ENCODE measurements at regions not wholly inside any gene's neighbourhood (a gene's known extent, or its start where the extent isn't known, plus 50 kb on each side); places are given as distances from the start of the nearest gene placed in this dataset.

GRCh38 chr4:18445110-18445509 lies 423.6 kb upstream of the LCORL start:
- intact Hi-C loops (cut with micrococcal nuclease; ENCODE audit: unreplicated experiment), result no loop called here
- DNase-seq (ENCODE audit: low read depth, low spot score) (no peak), ATAC-seq (no peak)
- in situ Hi-C loops (cut with HindIII; ENCODE audit: low pct_unique_long_range_greater_than_20kb, low sequenced_read_pairs), result no loop called here
- no peak for TF ChIP-seq TCF7L2 (IDR thresholded peaks at IDR 0.05; ENCODE audit: low read depth, low read length)
- TF ChIP-seq POLR2AphosphoS5 (IDR thresholded peaks at IDR 0.05; ENCODE audit: low read depth, low read length), result no peak
- no peak for TF ChIP-seq CTCF (IDR thresholded peaks at IDR 0.05)
- TF ChIP-seq SIN3A (IDR thresholded peaks at IDR 0.05; ENCODE audit: borderline replicate concordance, insufficient read depth, low read depth, low read length), result no peak
- TF ChIP-seq REST (IDR thresholded peaks at IDR 0.05; ENCODE audit: insufficient read depth in 1 of 2, low read depth in 2 of 2, low read length in 1 of 2), result no peak
- Histone ChIP-seq H3K9me3 (ENCODE audit: control insufficient read depth, insufficient read depth, low read depth, low read length) (no peaks in the 10 kb centered on the region), H3K36me3 (ENCODE audit: control insufficient read depth, insufficient read depth, low read length) (no peaks in the 10 kb centered on the region), H3K27ac (ENCODE audit: low read length) (no peak overlapping the region), H3K4me1 (ENCODE audit: control insufficient read depth, insufficient read depth, low read length) (no peaks in the 10 kb centered on the region), H3K27me3 (ENCODE audit: control insufficient read depth, insufficient read depth, low read length) (no peaks in the 10 kb centered on the region), H3K4me3 (ENCODE audit: low read depth in 2 of 2, low read length in 2 of 2) (no peak overlapping the region)
- ChIA-PET POLR2A (no interaction called here), CTCF (no interaction called here)
- BruUV-seq (replicated peaks), result no TSS peak

GRCh38 chr4:18444206-18444605 lies 422.7 kb upstream of the LCORL start:
- Histone ChIP-seq H3K9me3 (ENCODE audit: control insufficient read depth, insufficient read depth, low read depth, low read length) (no peaks in the 10 kb centered on the region), H3K36me3 (ENCODE audit: control insufficient read depth, insufficient read depth, low read length) (no peaks in the 10 kb centered on the region), H3K4me3 (ENCODE audit: low read depth in 2 of 2, low read length in 2 of 2) (no peak overlapping the region), H3K27ac (ENCODE audit: low read length) (no peak overlapping the region), H3K4me1 (ENCODE audit: control insufficient read depth, insufficient read depth, low read length) (no peaks in the 10 kb centered on the region), H3K27me3 (ENCODE audit: control insufficient read depth, insufficient read depth, low read length) (no peaks in the 10 kb centered on the region)
- CTCF ChIA-PET, result no interaction called here
- ATAC-seq (no peak), DNase-seq (ENCODE audit: low read depth, low spot score) (no peak)
- intact Hi-C loops (cut with micrococcal nuclease; ENCODE audit: unreplicated experiment) (no loop called here), in situ Hi-C loops (cut with HindIII; ENCODE audit: low pct_unique_long_range_greater_than_20kb, low sequenced_read_pairs) (no loop called here)
- BruUV-seq (replicated peaks), result no TSS peak
- POLR2A ChIA-PET, result no interaction called here
- TF ChIP-seq TCF7L2 (IDR thresholded peaks at IDR 0.05; ENCODE audit: low read depth, low read length), result no peak

- POLR2A ChIA-PET, result no interaction called here
- CTCF ChIA-PET, result no interaction called here
- in situ Hi-C loops (cut with HindIII; ENCODE audit: low pct_unique_long_range_greater_than_20kb, low sequenced_read_pairs) (no loop called here), intact Hi-C loops (cut with micrococcal nuclease; ENCODE audit: unreplicated experiment) (no loop called here)
- Histone ChIP-seq H3K36me3 (ENCODE audit: control insufficient read depth, insufficient read depth, low read length) (no peaks in the 10 kb centered on the region), H3K27me3 (ENCODE audit: control insufficient read depth, insufficient read depth, low read length) (no peaks in the 10 kb centered on the region), H3K4me3 (ENCODE audit: low read depth in 2 of 2, low read length in 2 of 2) (no peak overlapping the region), H3K27ac (ENCODE audit: low read length) (no peak overlapping the region), H3K9me3 (ENCODE audit: control insufficient read depth, insufficient read depth, low read depth, low read length) (no peaks in the 10 kb centered on the region), H3K4me1 (ENCODE audit: control insufficient read depth, insufficient read depth, low read length) (no peaks in the 10 kb centered on the region)
- TF ChIP-seq SIN3A (IDR thresholded peaks at IDR 0.05; ENCODE audit: borderline replicate concordance, insufficient read depth, low read depth, low read length) (no peak), TCF7L2 (IDR thresholded peaks at IDR 0.05; ENCODE audit: low read depth, low read length) (no peak), POLR2AphosphoS5 (IDR thresholded peaks at IDR 0.05; ENCODE audit: low read depth, low read length) (no peak), REST (IDR thresholded peaks at IDR 0.05; ENCODE audit: insufficient read depth in 1 of 2, low read depth in 2 of 2, low read length in 1 of 2) (no peak), CTCF (IDR thresholded peaks at IDR 0.05) (no peak)
- no TSS peak for BruUV-seq (replicated peaks)
- no peak for ATAC-seq
- no peak for DNase-seq (ENCODE audit: low read depth, low spot score)
Observed at GRCh38 chr4:18442957-18443356, 421.4 kb upstream of the LCORL start.

Data from Panc1 (cell line).